Breast epithelium (tissue), 4 donors: ENCODE measurements at regions not wholly inside any gene's neighbourhood (a gene's known extent, or its start where the extent isn't known, plus 50 kb on each side); places are given as distances from the start of the nearest gene placed in this dataset.

Experiments
- DNase-seq, 2 donors: peaks; one replicate each; pipeline ENCODE4 v3.0.0-alpha.2; 2019; ENCODE audit warnings: low spot score in 2 of 2
- H3K27ac ChIP-seq, 2 donors: fragments of 200-600 bp; sonication (generic) in 1 of 2; one replicate each; pipeline ENCODE4 v1.5.1; 2016 to 2019; ENCODE audit warnings: mild to moderate bottlenecking in 1 of 2
- H3K27me3 ChIP-seq, 2 donors: fragments of 200-600 bp; sonication (generic) in 1 of 2; one replicate each; pipeline versions ENCODE4 v1.5.1 to v1.6.0; 2017 to 2019; ENCODE audit warnings: control low read depth in 1 of 2, mild to moderate bottlenecking in 1 of 2
- H3K36me3 ChIP-seq: fragments of 200-600 bp; one replicate; pipeline ENCODE4 v1.5.1; 2019
- H3K4me1 ChIP-seq, 2 donors: fragments of 200-600 bp; sonication (generic); one replicate each; pipeline ENCODE4 v1.5.1; 2016 to 2019; ENCODE audit warnings: control low read depth in 1 of 2
- H3K4me3 ChIP-seq, 3 donors: fragments of 200-600 bp; sonication (generic); 1 replicate in 2 of 3; 2 replicates in 1 of 3; pipeline ENCODE4 v1.5.1; 2016 to 2019; ENCODE audit warnings: mild to moderate bottlenecking in 3 of 3, moderate library complexity in 2 of 3
- H3K9me3 ChIP-seq, 2 donors: fragments of 200-600 bp; sonication (generic) in 1 of 2; one replicate each; pipeline ENCODE4 v1.5.1; 2016 to 2019; ENCODE audit warnings: control low read depth in 1 of 2
- CTCF ChIP-seq, 3 donors: fragments of 450-650 bp; IDR thresholded peaks; one replicate each; pipeline ENCODE4 v1.5.1; 2016 to 2017; ENCODE audit warnings: antibody characterized with exemption in 3 of 3, mild to moderate bottlenecking in 3 of 3, moderate library complexity in 3 of 3
- POLR2A ChIP-seq: fragments of 450-650 bp; IDR thresholded peaks from one replicate; pipeline ENCODE4 v1.6.1; 2016; ENCODE audit warnings: antibody characterized with exemption, mild to moderate bottlenecking, moderate library complexity
- POLR2AphosphoS5 ChIP-seq, 3 donors: sonication (generic); formaldehyde crosslinking; IDR thresholded peaks; one replicate each; pipeline ENCODE4 v1.6.1; 2017; ENCODE audit warnings: antibody characterized with exemption in 3 of 3
- intact Hi-C: fragments of 100-400 bp; cut with DNase I; formaldehyde crosslinking; loops from one replicate; pipeline ENCODE4 v1.15.1; 2023; ENCODE audit warnings: low total_unique reads

GRCh38 chr11:134733646-134734045, 321.6 kb upstream of the B3GAT1 start:
- DNase-seq, result no peak
- no peak overlapping the region for H3K27ac ChIP-seq
- no peaks in the 10 kb centered on the region for H3K9me3 ChIP-seq
- H3K36me3 ChIP-seq, result no peaks in the 10 kb centered on the region
- H3K27me3 ChIP-seq, result peaks cover 0 to 4% of the 10 kb centered on the region in 2 donors
- TF ChIP-seq POLR2A, result no peak
- TF ChIP-seq POLR2AphosphoS5 (IDR thresholded peaks at IDR 0.05), result no peak
- TF ChIP-seq CTCF (IDR thresholded peaks at IDR 0.05), result no peak
- intact Hi-C loops, result no loop called here
- H3K4me1 ChIP-seq, result no peaks in the 10 kb centered on the region
- H3K4me3 ChIP-seq, result no peak overlapping the region

GRCh38 chr11:134731213-134731961, 319.3 kb upstream of the B3GAT1 start:
- Histone ChIP-seq H3K4me3 (no peak overlapping the region), H3K4me1 (no peaks in the 10 kb centered on the region), H3K36me3 (no peaks in the 10 kb centered on the region), H3K27me3 (peaks cover 0 to 3% of the 10 kb centered on the region in 2 donors), H3K27ac (peak overlapping the region; percentile 51 to 61), H3K9me3 (no peaks in the 10 kb centered on the region)
- no peak for TF ChIP-seq POLR2AphosphoS5 (IDR thresholded peaks at IDR 0.05)
- TF ChIP-seq CTCF (IDR thresholded peaks at IDR 0.05), result no peak
- no peak for TF ChIP-seq POLR2A
- peak in 1 of 2 donors; percentile 52 for DNase-seq
- intact Hi-C loops, result loop anchor here (2.0 kb wide), 1 partner anchor 59 kb away; no protein-coding TSS in a partner anchor

GRCh38 chr11:134730561-134731212, 318.6 kb upstream of the B3GAT1 start:
- intact Hi-C loops, result loop anchor here (2.0 kb wide), 1 partner anchor 60 kb away; no protein-coding TSS in a partner anchor
- H3K4me3 ChIP-seq, result no peak overlapping the region
- TF ChIP-seq POLR2A, result no peak
- TF ChIP-seq CTCF (IDR thresholded peaks at IDR 0.05), result no peak
- TF ChIP-seq POLR2AphosphoS5 (IDR thresholded peaks at IDR 0.05), result no peak
- no peaks in the 10 kb centered on the region for H3K9me3 ChIP-seq
- H3K27ac ChIP-seq, result peak overlapping the region in 1 of 2 donors; percentile 29
- no peaks in the 10 kb centered on the region for H3K4me1 ChIP-seq
- DNase-seq, result peak in 1 of 2 donors; percentile 26
- peaks cover 0 to 7% of the 10 kb centered on the region in 2 donors for H3K27me3 ChIP-seq
- no peaks in the 10 kb centered on the region for H3K36me3 ChIP-seq

GRCh38 chr11:134730101-134730500, 318.1 kb upstream of the B3GAT1 start:
- Histone ChIP-seq H3K27ac (peak overlapping the region in 1 of 2 donors; percentile 29), H3K4me3 (no peak overlapping the region), H3K4me1 (no peaks in the 10 kb centered on the region), H3K36me3 (no peaks in the 10 kb centered on the region), H3K9me3 (no peaks in the 10 kb centered on the region), H3K27me3 (peaks cover 0 to 13% of the 10 kb centered on the region in 2 donors)
- DNase-seq, result no peak
- intact Hi-C loops, result loop anchor here (2.0 kb wide), 1 partner anchor 61 kb away; no protein-coding TSS in a partner anchor
- TF ChIP-seq POLR2A (no peak), POLR2AphosphoS5 (IDR thresholded peaks at IDR 0.05) (no peak), CTCF (IDR thresholded peaks at IDR 0.05) (no peak)

- intact Hi-C loops, result no loop called here
- no peaks in the 10 kb centered on the region for H3K36me3 ChIP-seq
- DNase-seq, result no peak
- peaks cover 0 to 20% of the 10 kb centered on the region in 2 donors for H3K27me3 ChIP-seq
- H3K4me1 ChIP-seq, result no peaks in the 10 kb centered on the region
- H3K27ac ChIP-seq, result no peak overlapping the region
- TF ChIP-seq POLR2AphosphoS5 (IDR thresholded peaks at IDR 0.05) (no peak), CTCF (IDR thresholded peaks at IDR 0.05) (no peak), POLR2A (no peak)
- no peak overlapping the region for H3K4me3 ChIP-seq
- no peaks in the 10 kb centered on the region for H3K9me3 ChIP-seq
Observed at GRCh38 chr11:134728186-134728585, 316.1 kb upstream of the B3GAT1 start.
